Fibroblast of lung (primary cell): ENCODE measurements at regions not wholly inside any gene's neighbourhood (a gene's known extent, or its start where the extent isn't known, plus 50 kb on each side); places are given as distances from the start of the nearest gene placed in this dataset.

ENCODE experiments used
- CTCF ChIP-seq, 2 donors: IDR thresholded peaks in 1 of 2; conservative IDR thresholded peaks in 1 of 2; 1 replicate in 1 of 2; 2 replicates in 1 of 2; pipeline ENCODE4 v1.5.1; 2011 to 2012; ENCODE audit warnings: low read length in 2 of 2, control low read depth in 1 of 2, inconsistent platforms in 1 of 2, low read depth in 1 of 2, mild to moderate bottlenecking in 1 of 2
- EZH2 ChIP-seq: IDR thresholded peaks from 2 replicates; pipeline ENCODE4 v1.5.1; 2012; ENCODE audit warnings: low read length, control low read depth, mild to moderate bottlenecking; ENCODE audit errors: missing control alignments

GRCh38 chr4:64883087-64883807 is 474.0 kb upstream of the TECRL start:
- TF ChIP-seq CTCF (conservative IDR thresholded peaks at IDR 0.05 in 1 of 2, IDR thresholded peaks at IDR 0.05 in 1 of 2; ENCODE audit: low read depth in 1 of 2, low read length in 2 of 2) (no peak), EZH2 (no peak)
